Peyer's patch (tissue), 4 donors: ENCODE measurements at regions not wholly inside any gene's neighbourhood (a gene's known extent, or its start where the extent isn't known, plus 50 kb on each side); places are given as distances from the start of the nearest gene placed in this dataset.

Experiments used
- DNase-seq, 3 donors: peaks; one replicate each; pipeline ENCODE4 v3.0.0-alpha.2; 2017 to 2019
- H3K27ac ChIP-seq, 4 donors: fragments of 200-600 bp; sonication (generic); one replicate each; pipeline ENCODE4 v1.5.1; 2016 to 2019
- H3K27me3 ChIP-seq, 2 donors: fragments of 200-600 bp; sonication (generic); one replicate each; pipeline ENCODE4 v1.5.1; 2019
- H3K36me3 ChIP-seq, 3 donors: fragments of 200-600 bp; sonication (generic); one replicate each; pipeline ENCODE4 v1.5.1; 2016 to 2019
- H3K4me1 ChIP-seq, 4 donors: fragments of 200-600 bp; sonication (generic); one replicate each; pipeline ENCODE4 v1.5.1; 2016 to 2019
- H3K4me3 ChIP-seq, 4 donors: fragments of 200-600 bp; sonication (generic); 1 replicate in 3 of 4; 2 replicates in 1 of 4; pipeline ENCODE4 v1.5.1; 2016 to 2019; ENCODE audit warnings: mild to moderate bottlenecking in 1 of 4
- H3K9me3 ChIP-seq, 4 donors: fragments of 200-600 bp; sonication (generic); one replicate each; pipeline ENCODE4 v1.5.1; 2016 to 2019; ENCODE audit warnings: mild to moderate bottlenecking in 1 of 4
- CTCF ChIP-seq, 6 experiments: fragments of 450-650 bp in 4 of 6; fragments of 200-600 bp in 2 of 6; sonication (generic) in 1 of 6; IDR thresholded peaks; one replicate each; pipeline ENCODE4 v1.5.1; 2017 to 2019; ENCODE audit warnings: antibody characterized with exemption in 6 of 6, mild to moderate bottlenecking in 3 of 6, moderate library complexity in 1 of 6
- POLR2A ChIP-seq, 2 donors: fragments of 450-650 bp; IDR thresholded peaks; one replicate each; pipeline ENCODE4 v1.5.1; 2017; ENCODE audit warnings: antibody characterized with exemption in 2 of 2, mild to moderate bottlenecking in 2 of 2, moderate library complexity in 2 of 2

DNA sequence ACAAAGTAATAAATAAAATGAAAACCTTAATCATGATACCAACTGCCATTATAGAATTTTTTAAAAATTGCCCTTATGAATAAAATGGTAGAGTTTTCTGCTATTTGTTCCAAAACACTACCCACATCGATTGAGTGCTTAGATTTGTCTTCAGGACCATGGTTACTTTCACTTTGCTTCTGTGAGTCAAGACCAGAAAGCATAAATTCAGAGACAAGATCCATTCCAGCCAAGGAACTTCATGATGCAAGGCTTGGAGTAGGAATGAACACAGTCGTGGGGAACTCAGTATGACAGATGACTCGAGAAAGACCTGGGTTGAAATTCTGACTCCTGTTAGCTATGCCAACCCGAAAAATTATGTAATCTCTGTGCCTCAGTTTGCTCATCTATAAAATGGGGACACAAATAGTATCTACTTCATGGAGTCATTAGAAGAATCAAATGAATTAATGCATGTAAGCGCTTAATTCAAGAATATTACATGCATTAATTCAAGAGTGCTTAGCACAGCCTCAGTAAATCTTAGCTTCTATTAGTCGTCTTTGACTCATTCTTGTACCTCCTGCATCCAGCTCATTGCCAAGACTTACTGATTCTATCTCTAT lies 72.5 kb upstream of the MYLIP start:
- no peak for DNase-seq
- no peak overlapping the region for H3K27ac ChIP-seq
- H3K4me3 ChIP-seq, result no peak overlapping the region
- H3K27me3 ChIP-seq, result no peaks in the 10 kb centered on the region
- no peaks in the 10 kb centered on the region for H3K9me3 ChIP-seq
- no peaks in the 10 kb centered on the region for H3K36me3 ChIP-seq
- TF ChIP-seq POLR2A (IDR thresholded peaks at IDR 0.05) (no peak), CTCF (IDR thresholded peaks at IDR 0.05) (no peak)
- H3K4me1 ChIP-seq, result no peaks in the 10 kb centered on the region

GRCh38 chr6:16055852-16056251 lies 73.0 kb upstream of the MYLIP start:
- H3K4me3 ChIP-seq, result no peak overlapping the region
- H3K27ac ChIP-seq, result no peak overlapping the region
- no peaks in the 10 kb centered on the region for H3K9me3 ChIP-seq
- no peaks in the 10 kb centered on the region for H3K36me3 ChIP-seq
- no peaks in the 10 kb centered on the region for H3K4me1 ChIP-seq
- H3K27me3 ChIP-seq, result no peaks in the 10 kb centered on the region
- TF ChIP-seq CTCF (IDR thresholded peaks at IDR 0.05), result no peak
- TF ChIP-seq POLR2A (IDR thresholded peaks at IDR 0.05), result no peak
- no peak for DNase-seq

DNA sequence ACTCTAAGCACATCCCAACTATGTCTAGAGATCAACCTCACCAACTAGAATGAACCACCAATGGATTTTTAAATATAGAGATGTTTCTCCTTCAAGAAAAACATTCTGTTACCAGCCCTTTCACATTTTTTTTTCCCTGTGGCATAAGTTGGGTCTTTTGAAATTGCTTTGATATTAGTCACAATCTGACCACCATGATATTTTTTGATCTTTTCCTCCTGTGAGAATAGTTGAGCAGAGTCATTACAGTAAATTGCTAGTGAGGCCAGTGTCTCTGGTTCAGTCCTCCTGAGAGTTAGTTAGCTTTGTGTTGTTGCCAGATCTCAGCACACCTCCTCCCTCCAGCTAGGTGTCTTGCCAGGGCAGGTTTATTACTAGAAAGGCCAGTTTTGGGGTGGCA lies 79.7 kb upstream of the MYLIP start:
- Histone ChIP-seq H3K4me1 (no peaks in the 10 kb centered on the region), H3K27ac (no peak overlapping the region), H3K9me3 (no peaks in the 10 kb centered on the region), H3K27me3 (no peaks in the 10 kb centered on the region), H3K4me3 (no peak overlapping the region), H3K36me3 (no peaks in the 10 kb centered on the region)
- TF ChIP-seq POLR2A (IDR thresholded peaks at IDR 0.05) (no peak), CTCF (IDR thresholded peaks at IDR 0.05) (no peak)
- DNase-seq, result no peak

DNA sequence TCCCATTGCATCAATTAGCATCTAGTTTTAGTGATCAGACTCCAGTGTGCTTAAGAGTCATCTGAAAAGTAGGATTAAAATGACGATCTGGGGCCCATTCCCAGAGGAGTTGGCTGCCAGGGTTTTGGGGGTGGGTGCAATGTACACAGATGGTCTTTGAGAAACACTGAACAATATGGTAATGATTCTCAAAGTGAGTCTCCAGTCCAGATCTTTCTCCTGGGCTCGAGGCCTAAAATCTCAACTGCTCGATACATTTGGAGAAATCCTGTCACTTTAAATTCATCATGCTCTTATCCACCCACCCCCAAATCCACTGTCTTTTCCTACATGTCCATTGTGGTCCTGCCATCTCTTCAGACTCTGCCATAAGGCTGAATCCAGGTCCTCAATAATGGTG lies 80.7 kb upstream of the MYLIP start:
- no peak overlapping the region for H3K27ac ChIP-seq
- no peaks in the 10 kb centered on the region for H3K9me3 ChIP-seq
- TF ChIP-seq POLR2A (IDR thresholded peaks at IDR 0.05), result no peak
- TF ChIP-seq CTCF (IDR thresholded peaks at IDR 0.05), result no peak
- H3K4me1 ChIP-seq, result no peaks in the 10 kb centered on the region
- no peak for DNase-seq
- no peaks in the 10 kb centered on the region for H3K36me3 ChIP-seq
- H3K27me3 ChIP-seq, result no peaks in the 10 kb centered on the region
- H3K4me3 ChIP-seq, result no peak overlapping the region

DNA sequence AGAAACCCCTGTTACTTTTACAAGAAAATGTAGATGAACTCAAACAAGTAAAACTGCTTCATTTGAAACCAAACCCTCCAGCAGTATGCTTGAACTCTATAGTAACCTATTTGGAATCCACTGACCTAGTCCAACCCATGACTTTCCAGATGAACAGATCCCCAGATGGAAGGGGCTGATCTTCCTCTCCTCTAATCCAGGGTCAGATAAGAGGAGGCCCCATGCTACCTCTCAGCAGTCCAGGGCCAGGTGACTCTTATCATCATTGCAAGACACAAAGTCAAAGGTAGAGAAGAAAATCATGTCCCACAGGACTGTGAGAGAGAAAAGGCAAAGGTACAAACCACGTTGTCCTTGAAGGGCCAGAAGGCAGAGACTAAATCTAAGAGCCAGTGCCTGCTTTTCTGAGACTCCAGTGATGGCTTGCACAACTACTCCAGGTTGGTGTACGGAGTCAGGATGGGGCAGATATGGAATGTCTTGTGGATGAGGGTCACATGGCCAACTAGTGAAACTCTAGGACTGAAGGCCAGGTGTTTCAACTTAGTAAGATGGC lies 81.4 kb upstream of the MYLIP start:
- TF ChIP-seq CTCF (IDR thresholded peaks at IDR 0.05) (no peak), POLR2A (IDR thresholded peaks at IDR 0.05) (no peak)
- Histone ChIP-seq H3K27me3 (no peaks in the 10 kb centered on the region), H3K27ac (no peak overlapping the region), H3K36me3 (no peaks in the 10 kb centered on the region), H3K4me1 (no peaks in the 10 kb centered on the region), H3K9me3 (no peaks in the 10 kb centered on the region), H3K4me3 (no peak overlapping the region)
- DNase-seq, result no peak

- no peak for TF ChIP-seq CTCF (IDR thresholded peaks at IDR 0.05)
- TF ChIP-seq POLR2A (IDR thresholded peaks at IDR 0.05), result no peak
- Histone ChIP-seq H3K4me3 (no peak overlapping the region), H3K4me1 (no peaks in the 10 kb centered on the region), H3K9me3 (no peaks in the 10 kb centered on the region), H3K27me3 (no peaks in the 10 kb centered on the region), H3K27ac (no peak overlapping the region), H3K36me3 (no peaks in the 10 kb centered on the region)
- DNase-seq, result no peak
Measured at GRCh38 chr6:16045238-16045637, 83.6 kb upstream of the MYLIP start.
